Ishikawa (cell line): ENCODE measurements at regions not wholly inside any gene's neighbourhood (a gene's known extent, or its start where the extent isn't known, plus 50 kb on each side); places are given as distances from the start of the nearest gene placed in this dataset.

Experiments
- MAX ChIP-seq: IDR thresholded peaks from 2 replicates; pipeline ENCODE4 v1.6.1; 2012
- REST ChIP-seq: IDR thresholded peaks from 2 replicates; pipeline ENCODE4 v1.6.1; 2012; ENCODE audit warnings: low read depth, mild to moderate bottlenecking

- TF ChIP-seq MAX (no peak), REST (no peak)
Measured at GRCh38 chr3:150061288-150062024, 90.8 kb upstream of the PFN2 start.
